GM19043 (cell line): ENCODE measurements at regions not wholly inside any gene's neighbourhood (a gene's known extent, or its start where the extent isn't known, plus 50 kb on each side); places are given as distances from the start of the nearest gene placed in this dataset.

Experiments
- ATAC-seq: cut with Tn5 transposase; IDR thresholded peaks from one replicate; pipeline ENCODE4 v1.9.1; 2021; ENCODE audit warnings: low read depth; ENCODE audit not compliant: unreplicated experiment

- no peak for ATAC-seq
Observed at GRCh38 chr1:96034006-96034405, 687.6 kb upstream of the PTBP2 start.

- no peak for ATAC-seq
Observed at GRCh38 chr1:96036763-96037162, 684.8 kb upstream of the PTBP2 start.

GRCh38 chr1:96038636-96039035 is 682.9 kb upstream of the PTBP2 start:
- no peak for ATAC-seq

- no peak for ATAC-seq
Observed at GRCh38 chr1:96039910-96040309, 681.7 kb upstream of the PTBP2 start.

GRCh38 chr1:96041470-96041869 is 680.1 kb upstream of the PTBP2 start:
- ATAC-seq, result no peak

GRCh38 chr1:96048572-96049212 is 672.9 kb upstream of the PTBP2 start:
- no peak for ATAC-seq

GRCh38 chr1:96049759-96050409 is 671.7 kb upstream of the PTBP2 start:
- no peak for ATAC-seq

GRCh38 chr1:96059276-96059675 is 662.3 kb upstream of the PTBP2 start:
- ATAC-seq, result no peak

GRCh38 chr1:96059736-96060135 is 661.8 kb upstream of the PTBP2 start:
- no peak for ATAC-seq

GRCh38 chr1:96060621-96061020 is 661.0 kb upstream of the PTBP2 start:
- ATAC-seq, result no peak

GRCh38 chr1:96072021-96072420 is 649.6 kb upstream of the PTBP2 start:
- no peak for ATAC-seq

- no peak for ATAC-seq
Observed at GRCh38 chr1:96073100-96073499, 648.5 kb upstream of the PTBP2 start.

GRCh38 chr1:96074422-96074821 is 647.2 kb upstream of the PTBP2 start:
- no peak for ATAC-seq

- ATAC-seq, result no peak
Observed at GRCh38 chr1:96074876-96075577, 646.6 kb upstream of the PTBP2 start.

- no peak for ATAC-seq
Observed at GRCh38 chr1:96075704-96076455, 645.7 kb upstream of the PTBP2 start.

GRCh38 chr1:96076589-96076988 is 645.0 kb upstream of the PTBP2 start:
- no peak for ATAC-seq

- no peak for ATAC-seq
Observed at GRCh38 chr1:96079581-96079980, 642.0 kb upstream of the PTBP2 start.

- no peak for ATAC-seq
Observed at GRCh38 chr1:96080925-96081324, 640.7 kb upstream of the PTBP2 start.

GRCh38 chr1:96087719-96088118 is 633.9 kb upstream of the PTBP2 start:
- ATAC-seq, result no peak

- ATAC-seq, result no peak
Observed at GRCh38 chr1:96090134-96090533, 631.5 kb upstream of the PTBP2 start.
